GM13977 (cell line): ENCODE measurements at regions not wholly inside any gene's neighbourhood (a gene's known extent, or its start where the extent isn't known, plus 50 kb on each side); places are given as distances from the start of the nearest gene placed in this dataset.

Experiments
- DNase-seq: peaks from one replicate; pipeline ENCODE4 v3.0.0; 2012; ENCODE audit warnings: low spot score
- in situ Hi-C: fragments of 300-500 bp; cut with MboI; formaldehyde crosslinking; loops from one replicate; pipeline ENCODE4 v1.12.0; 2022; ENCODE audit warnings: low sequenced_read_pairs, low pct_unique_long_range_greater_than_20kb, mixed read lengths, inconsistent platforms; ENCODE audit not compliant: unreplicated experiment
- TF ChIP-seq, protein P1 (sequence below): IDR thresholded peaks from 2 replicates; pipeline ENCODE4 v1.5.1; 2012; ENCODE audit warnings: mild to moderate bottlenecking, control low read depth; ENCODE audit not compliant: insufficient read depth; ENCODE audit errors: extremely low read depth, missing control alignments

DNA sequence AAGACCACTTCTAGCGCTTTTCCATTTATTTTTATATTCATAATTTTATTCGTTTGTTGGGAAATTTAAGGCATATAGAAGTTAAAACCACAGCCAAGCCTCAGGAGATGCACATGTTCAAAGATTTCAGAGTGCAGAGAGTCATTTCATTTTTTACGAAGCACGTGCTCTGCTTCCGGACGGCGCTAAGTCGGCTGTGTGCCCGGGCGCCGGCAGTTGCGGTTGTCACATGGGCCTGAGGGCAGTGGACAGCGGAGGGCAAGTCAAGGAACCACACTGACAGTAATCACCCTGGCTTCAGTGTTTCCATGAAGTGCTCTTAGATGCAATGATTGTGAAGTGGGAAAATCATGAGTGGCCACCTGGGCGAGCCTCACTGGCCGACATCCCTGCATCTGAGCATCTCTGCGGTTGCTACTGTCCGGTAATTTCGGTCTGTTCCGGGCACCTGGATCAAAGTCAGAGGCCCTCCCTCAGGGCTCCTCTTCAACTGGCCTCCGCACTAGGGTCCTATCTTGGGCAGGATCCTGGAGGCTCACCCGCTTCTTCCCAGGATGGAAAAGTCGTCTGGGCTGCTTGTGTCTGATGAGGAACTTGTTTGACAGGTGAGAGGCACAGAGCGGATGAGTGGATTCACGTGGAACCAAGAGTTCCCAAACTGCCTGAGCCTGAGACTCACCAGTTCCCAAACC, 90.8 kb downstream of the DACT2 start:
- DNase-seq = no peak
- TF ChIP-seq, protein P1, sequence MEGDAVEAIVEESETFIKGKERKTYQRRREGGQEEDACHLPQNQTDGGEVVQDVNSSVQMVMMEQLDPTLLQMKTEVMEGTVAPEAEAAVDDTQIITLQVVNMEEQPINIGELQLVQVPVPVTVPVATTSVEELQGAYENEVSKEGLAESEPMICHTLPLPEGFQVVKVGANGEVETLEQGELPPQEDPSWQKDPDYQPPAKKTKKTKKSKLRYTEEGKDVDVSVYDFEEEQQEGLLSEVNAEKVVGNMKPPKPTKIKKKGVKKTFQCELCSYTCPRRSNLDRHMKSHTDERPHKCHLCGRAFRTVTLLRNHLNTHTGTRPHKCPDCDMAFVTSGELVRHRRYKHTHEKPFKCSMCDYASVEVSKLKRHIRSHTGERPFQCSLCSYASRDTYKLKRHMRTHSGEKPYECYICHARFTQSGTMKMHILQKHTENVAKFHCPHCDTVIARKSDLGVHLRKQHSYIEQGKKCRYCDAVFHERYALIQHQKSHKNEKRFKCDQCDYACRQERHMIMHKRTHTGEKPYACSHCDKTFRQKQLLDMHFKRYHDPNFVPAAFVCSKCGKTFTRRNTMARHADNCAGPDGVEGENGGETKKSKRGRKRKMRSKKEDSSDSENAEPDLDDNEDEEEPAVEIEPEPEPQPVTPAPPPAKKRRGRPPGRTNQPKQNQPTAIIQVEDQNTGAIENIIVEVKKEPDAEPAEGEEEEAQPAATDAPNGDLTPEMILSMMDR = no peak
- in situ Hi-C loops = no loop called here

DNA sequence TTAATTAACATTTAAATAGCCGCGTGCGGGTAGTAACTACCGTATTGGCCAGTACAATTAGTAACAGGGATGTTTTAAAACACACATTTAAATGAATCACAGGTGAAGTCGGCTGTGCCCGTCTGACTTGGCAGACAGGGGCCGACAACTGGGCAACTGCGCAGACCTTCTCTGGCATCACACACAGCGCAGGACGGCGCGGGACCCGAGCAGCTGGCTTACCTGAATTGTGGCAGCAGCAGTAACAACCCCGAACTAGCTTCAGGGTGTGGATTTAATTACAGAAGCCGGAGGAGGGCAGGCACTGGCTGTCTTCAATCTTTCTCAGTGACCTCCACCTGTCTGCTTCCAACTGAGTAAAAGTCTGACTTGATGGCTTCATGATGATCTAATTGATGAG, 91.7 kb downstream of the DACT2 start:
- in situ Hi-C loops = no loop called here
- DNase-seq = no peak
- TF ChIP-seq, protein P1 = no peak

GRCh38 chr6:168226902-168227318, 92.7 kb downstream of the DACT2 start:
- TF ChIP-seq, protein P1 = no peak
- DNase-seq = no peak
- in situ Hi-C loops = no loop called here

DNA sequence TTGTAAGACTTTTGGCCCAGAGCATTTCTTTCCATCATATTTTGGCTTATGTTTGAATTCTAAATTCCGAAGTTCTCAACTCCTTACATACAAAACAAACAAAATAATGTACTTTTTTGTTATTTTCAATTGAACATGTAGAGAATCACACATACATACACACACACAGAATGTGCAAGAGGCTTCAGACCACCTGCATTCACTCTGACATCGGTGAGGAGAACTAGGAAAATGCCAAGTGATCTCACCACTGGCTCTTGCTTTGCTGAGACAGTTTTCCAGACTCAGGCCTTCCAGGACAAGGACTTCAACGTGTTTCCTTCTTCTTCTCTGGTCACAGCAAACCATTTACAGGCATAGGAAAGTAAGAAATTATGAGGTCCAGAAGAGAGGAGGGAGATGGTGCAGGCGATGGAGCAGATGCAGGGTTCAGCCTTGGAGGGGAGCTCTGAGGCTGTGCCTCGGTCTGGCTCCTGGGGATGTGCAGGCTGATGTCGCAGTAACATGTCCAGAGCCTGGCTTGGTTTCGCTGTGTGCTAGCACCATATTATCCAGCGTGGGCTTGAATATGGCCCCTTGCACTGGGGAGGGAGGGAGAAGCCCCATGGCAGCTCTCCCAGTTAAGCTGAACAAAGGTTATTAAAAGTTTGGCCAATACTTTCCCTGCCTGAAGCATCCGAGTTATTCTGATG, 93.4 kb downstream of the DACT2 start:
- no peak for DNase-seq
- TF ChIP-seq, protein P1 = no peak
- in situ Hi-C loops = no loop called here

- in situ Hi-C loops = no loop called here
- TF ChIP-seq, protein P1 = no peak
- no peak for DNase-seq
Observed at GRCh38 chr6:168225471-168225911, 94.1 kb downstream of the DACT2 start.

DNA sequence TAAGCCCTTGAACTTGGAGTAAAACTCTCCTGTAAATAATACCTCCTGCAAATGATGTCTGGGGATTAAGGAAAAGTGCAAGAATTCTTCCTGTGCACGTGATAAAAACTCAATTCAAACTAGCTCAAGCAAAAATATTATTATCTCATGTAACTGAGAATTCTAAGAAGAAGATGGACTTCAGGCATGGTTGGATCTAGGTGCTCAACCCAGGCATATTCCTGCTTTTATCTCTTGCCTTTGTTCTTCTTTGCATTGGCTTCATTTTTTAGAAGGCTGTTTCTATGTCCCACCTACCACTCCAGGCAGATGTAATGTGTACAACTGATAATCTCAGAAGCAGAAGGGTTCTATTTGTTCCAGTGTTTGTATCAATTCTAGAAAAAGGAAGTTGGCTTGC, 95.8 kb downstream of the DACT2 start:
- no peak for DNase-seq
- in situ Hi-C loops = no loop called here
- TF ChIP-seq, protein P1 = no peak
